ENCODE measurements at regions not wholly inside any gene's neighbourhood (a gene's known extent, or its start where the extent isn't known, plus 50 kb on each side); places are given as distances from the start of the nearest gene placed in this dataset.
A peak's percentile ranks its signal among the peaks of the same experiment; 100 is the strongest.

GRCh38 chr4:14117575-14118238 is 490.2 kb upstream of the BOD1L1 start:
- intact Hi-C loops (cut with DNase I): no loop called here
- TF ChIP-seq CTCF (IDR thresholded peaks at IDR 0.05): no peak
- DNase-seq (no peak), ATAC-seq (no peak)
- H3K4me3 ChIP-seq: no peak overlapping the region
- no peaks in the 10 kb centered on the region for H3K9me3 ChIP-seq
- H3K27ac ChIP-seq: no peak overlapping the region
- no peaks in the 10 kb centered on the region for H3K36me3 ChIP-seq
- H3K27me3 ChIP-seq (ENCODE audit: low read depth): no peaks in the 10 kb centered on the region
- H3K4me1 ChIP-seq: no peaks in the 10 kb centered on the region

- H3K27ac ChIP-seq: no peak overlapping the region
- DNase-seq: no peak
- ATAC-seq: no peak
- H3K9me3 ChIP-seq: no peaks in the 10 kb centered on the region
- no peaks in the 10 kb centered on the region for H3K27me3 ChIP-seq (ENCODE audit: low read depth)
- H3K36me3 ChIP-seq: no peaks in the 10 kb centered on the region
- H3K4me1 ChIP-seq: peaks cover 12% of the 10 kb centered on the region
- intact Hi-C loops (cut with DNase I): no loop called here
- TF ChIP-seq CTCF (IDR thresholded peaks at IDR 0.05): no peak
- no peak overlapping the region for H3K4me3 ChIP-seq
These were observed 497.3 kb upstream of the BOD1L1 start for GRCh38 chr4:14124816-14125215.

GRCh38 chr4:14125375-14126129 is 498.0 kb upstream of the BOD1L1 start:
- intact Hi-C loops (cut with DNase I): no loop called here
- DNase-seq (no peak), ATAC-seq (peak; percentile 48 to 67)
- H3K36me3 ChIP-seq: no peaks in the 10 kb centered on the region
- peaks cover 12% of the 10 kb centered on the region for H3K4me1 ChIP-seq
- no peaks in the 10 kb centered on the region for H3K9me3 ChIP-seq
- no peaks in the 10 kb centered on the region for H3K27me3 ChIP-seq (ENCODE audit: low read depth)
- no peak for TF ChIP-seq CTCF (IDR thresholded peaks at IDR 0.05)
- no peak overlapping the region for H3K4me3 ChIP-seq
- H3K27ac ChIP-seq: no peak overlapping the region

- H3K9me3 ChIP-seq: no peaks in the 10 kb centered on the region
- no peaks in the 10 kb centered on the region for H3K36me3 ChIP-seq
- no peak for TF ChIP-seq CTCF (IDR thresholded peaks at IDR 0.05)
- H3K4me3 ChIP-seq: no peak overlapping the region
- no peaks in the 10 kb centered on the region for H3K27me3 ChIP-seq (ENCODE audit: low read depth)
- intact Hi-C loops (cut with DNase I): no loop called here
- ATAC-seq (no peak), DNase-seq (no peak)
- H3K4me1 ChIP-seq: peaks cover 12% of the 10 kb centered on the region
- no peak overlapping the region for H3K27ac ChIP-seq
These were observed 503.0 kb upstream of the BOD1L1 start for GRCh38 chr4:14130551-14130950.

GRCh38 chr4:14131335-14131734 is 503.8 kb upstream of the BOD1L1 start:
- no peak overlapping the region for H3K4me3 ChIP-seq
- H3K9me3 ChIP-seq: no peaks in the 10 kb centered on the region
- H3K4me1 ChIP-seq: peaks cover 4% of the 10 kb centered on the region
- H3K27ac ChIP-seq: no peak overlapping the region
- no peak for TF ChIP-seq CTCF (IDR thresholded peaks at IDR 0.05)
- H3K36me3 ChIP-seq: no peaks in the 10 kb centered on the region
- ATAC-seq: no peak
- no peaks in the 10 kb centered on the region for H3K27me3 ChIP-seq (ENCODE audit: low read depth)
- intact Hi-C loops (cut with DNase I): no loop called here
- DNase-seq: no peak

All from lower lobe of right lung (tissue), 2 donors.